ENCODE measurements at regions not wholly inside any gene's neighbourhood (a gene's known extent, or its start where the extent isn't known, plus 50 kb on each side); places are given as distances from the start of the nearest gene placed in this dataset.
A peak's percentile ranks its signal among the peaks of the same experiment; 100 is the strongest.

- no peak for DNase-seq (ENCODE audit: low read depth)
- TF ChIP-seq, protein P1, sequence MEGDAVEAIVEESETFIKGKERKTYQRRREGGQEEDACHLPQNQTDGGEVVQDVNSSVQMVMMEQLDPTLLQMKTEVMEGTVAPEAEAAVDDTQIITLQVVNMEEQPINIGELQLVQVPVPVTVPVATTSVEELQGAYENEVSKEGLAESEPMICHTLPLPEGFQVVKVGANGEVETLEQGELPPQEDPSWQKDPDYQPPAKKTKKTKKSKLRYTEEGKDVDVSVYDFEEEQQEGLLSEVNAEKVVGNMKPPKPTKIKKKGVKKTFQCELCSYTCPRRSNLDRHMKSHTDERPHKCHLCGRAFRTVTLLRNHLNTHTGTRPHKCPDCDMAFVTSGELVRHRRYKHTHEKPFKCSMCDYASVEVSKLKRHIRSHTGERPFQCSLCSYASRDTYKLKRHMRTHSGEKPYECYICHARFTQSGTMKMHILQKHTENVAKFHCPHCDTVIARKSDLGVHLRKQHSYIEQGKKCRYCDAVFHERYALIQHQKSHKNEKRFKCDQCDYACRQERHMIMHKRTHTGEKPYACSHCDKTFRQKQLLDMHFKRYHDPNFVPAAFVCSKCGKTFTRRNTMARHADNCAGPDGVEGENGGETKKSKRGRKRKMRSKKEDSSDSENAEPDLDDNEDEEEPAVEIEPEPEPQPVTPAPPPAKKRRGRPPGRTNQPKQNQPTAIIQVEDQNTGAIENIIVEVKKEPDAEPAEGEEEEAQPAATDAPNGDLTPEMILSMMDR (IDR thresholded peaks at IDR 0.05; ENCODE audit: insufficient read depth, low read depth, low read length): no peak
- H3K4me3 ChIP-seq (ENCODE audit: low read depth, low read length): no peak overlapping the region
These were observed 127.0 kb downstream of the MCHR2 start for GRCh38 chr6:99867026-99867425.

DNA sequence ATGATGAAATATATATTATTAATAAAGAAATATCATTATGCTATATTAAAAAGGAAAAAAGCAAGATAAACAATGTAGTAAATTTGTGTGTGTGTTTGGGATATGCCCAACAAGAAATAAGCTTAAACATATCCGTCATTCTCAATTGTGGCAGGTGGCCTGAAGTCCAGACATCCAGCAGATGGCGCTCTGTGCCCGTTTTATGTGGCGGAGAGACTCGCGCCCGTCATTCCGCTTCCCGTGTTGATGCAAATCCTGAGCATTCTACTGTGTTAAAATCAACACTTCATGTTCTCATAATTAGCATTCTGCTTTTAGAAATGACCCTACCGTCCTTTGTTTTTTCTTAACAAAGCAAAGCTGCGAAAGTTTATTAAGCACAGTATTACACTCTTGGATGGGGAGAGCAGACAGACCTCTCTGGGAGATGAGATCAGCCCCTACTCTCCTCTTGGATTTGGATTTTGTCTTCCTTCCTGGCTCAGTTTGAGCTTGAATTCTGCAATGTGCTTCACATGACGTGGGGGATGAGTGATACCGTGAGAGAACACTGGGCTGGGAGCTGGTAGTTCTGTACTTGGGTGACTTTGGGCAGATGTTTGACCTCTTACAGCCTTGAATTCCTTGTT is 125.8 kb downstream of the MCHR2 start:
- TF ChIP-seq, protein P1 (IDR thresholded peaks at IDR 0.05; ENCODE audit: insufficient read depth, low read depth, low read length): peak; percentile 80
- no peak overlapping the region for H3K4me3 ChIP-seq (ENCODE audit: low read depth, low read length)
- peak; percentile 64 for DNase-seq (ENCODE audit: low read depth)
